ENCODE measurements at regions not wholly inside any gene's neighbourhood (a gene's known extent, or its start where the extent isn't known, plus 50 kb on each side); places are given as distances from the start of the nearest gene placed in this dataset.

DNA sequence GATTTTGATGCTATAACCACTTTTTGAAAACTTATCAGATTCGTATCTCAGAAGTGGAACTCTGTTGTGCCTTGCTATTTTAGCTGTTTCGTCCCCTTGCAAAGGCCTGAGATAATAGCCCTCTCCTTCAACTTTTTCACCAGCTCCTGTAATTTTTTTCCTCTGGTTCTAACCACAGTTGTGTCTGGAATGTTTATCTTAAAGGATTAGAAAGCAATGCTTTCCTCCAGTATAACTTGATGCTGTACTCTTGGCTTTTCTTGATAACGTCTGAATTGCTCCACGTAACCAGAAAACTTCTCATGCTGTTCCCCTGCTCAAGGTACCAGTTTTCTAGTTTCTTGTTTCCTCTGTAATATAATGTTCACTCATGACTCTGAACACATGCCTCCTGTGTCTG lies 209.4 kb downstream of the DTWD2 start:
- no peak for DNase-seq (ENCODE audit: low read depth)

DNA sequence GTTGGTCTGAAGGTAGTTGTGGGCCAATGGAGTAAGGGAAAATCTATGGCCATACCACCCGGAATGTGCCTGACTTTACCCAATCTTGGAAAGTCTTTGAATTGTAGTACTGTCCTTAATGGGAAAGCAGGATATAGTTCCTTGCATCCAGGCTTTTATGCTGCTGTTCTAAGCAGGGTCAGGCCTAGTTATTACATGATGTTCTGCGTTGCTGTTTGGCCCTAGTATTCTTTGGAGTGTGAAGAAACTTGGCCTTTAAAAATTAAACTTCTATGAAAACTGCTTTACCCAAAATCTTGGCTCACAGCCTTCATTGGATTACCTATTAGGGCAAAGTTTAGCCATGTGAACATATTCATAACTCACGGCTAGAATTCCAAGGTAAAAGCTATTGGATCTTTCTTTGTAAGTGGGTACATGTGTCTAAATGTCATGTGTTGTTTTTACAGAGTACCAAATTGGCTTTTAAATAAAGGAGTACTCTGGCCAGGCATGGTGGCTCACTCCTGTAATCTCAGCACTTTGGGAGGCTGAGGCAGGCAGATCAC lies 211.1 kb downstream of the DTWD2 start:
- no peak for DNase-seq (ENCODE audit: low read depth)

DNA sequence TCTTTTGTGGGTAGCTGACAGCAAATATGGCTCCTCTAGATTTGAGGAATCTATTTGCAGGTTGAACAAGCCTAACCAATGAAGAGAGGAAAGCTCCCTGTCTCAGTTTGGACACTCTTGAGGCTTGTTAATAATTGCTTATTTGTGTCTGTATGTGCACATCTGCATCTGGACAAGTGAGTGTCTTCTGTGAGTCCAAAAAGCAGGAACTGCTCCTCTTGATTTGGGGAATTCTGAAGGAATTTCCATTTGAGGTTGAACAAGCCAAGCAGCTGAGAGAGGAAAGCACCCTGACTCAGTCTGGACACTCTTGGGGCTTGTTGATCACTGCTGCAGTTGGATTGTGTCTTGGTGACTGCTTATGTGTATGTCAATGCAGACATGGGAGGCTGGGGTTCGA lies 211.6 kb downstream of the DTWD2 start:
- DNase-seq (ENCODE audit: low read depth) = no peak

DNA sequence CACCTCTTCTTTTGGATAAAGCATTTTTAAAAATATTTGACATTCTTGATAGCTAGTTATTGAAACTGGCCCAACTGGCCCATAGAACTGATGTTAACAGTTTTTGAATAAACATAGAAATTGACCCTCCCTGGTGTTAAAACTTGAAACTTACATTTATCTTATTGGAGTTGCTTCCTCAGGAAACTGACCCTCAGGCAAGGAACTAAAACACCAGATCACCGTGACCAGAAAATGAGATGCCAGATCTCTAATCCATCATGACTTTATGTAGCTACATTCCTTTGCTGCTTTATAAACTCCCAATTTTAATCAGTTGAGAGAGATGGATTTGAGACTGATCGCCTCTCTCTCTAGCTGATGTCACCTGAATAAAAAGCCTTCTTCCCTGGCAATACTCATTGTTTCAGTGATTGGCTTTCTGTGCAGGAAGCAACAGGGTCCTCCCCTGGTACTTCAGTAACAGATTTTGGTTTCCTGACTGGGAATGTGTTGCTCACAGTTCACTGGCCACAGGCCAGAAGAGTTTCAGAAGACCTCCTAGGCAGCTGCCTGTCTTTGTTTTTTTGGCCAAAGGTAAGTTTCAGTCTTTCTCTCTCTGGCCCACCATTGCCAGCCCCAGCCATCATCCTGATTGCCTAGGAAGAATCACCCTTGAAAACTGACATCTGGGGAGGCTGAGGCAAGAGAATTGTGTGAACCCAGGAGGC lies 212.4 kb downstream of the DTWD2 start:
- DNase-seq (ENCODE audit: low read depth) = no peak

DNA sequence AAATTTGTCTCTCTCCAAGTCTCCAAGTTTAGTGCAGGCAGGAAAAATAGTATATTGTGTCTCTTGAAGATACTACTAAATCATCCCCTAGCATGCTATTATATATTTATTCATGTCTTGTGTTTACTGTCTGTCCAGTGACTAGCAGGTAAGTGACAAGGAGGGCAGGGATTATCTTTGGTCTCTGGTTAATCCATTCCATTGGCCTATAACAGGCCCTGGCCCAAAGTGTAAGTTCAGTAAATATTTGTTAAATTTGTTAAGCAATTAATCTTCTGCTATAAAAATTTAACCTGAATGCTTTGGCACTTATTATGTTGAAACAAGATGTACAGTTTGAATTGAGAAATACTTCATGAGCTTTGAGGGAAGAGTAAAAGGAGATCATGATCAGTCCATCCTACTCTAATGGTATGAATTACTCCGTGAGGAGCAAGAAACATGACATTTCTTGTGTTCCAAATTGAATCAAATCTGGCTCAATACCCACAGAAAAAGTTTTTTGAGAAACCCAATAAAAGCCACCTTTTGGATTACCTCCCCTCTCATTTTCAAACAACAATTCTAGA lies 219.7 kb downstream of the DTWD2 start:
- DNase-seq (ENCODE audit: low read depth) = no peak

DNA sequence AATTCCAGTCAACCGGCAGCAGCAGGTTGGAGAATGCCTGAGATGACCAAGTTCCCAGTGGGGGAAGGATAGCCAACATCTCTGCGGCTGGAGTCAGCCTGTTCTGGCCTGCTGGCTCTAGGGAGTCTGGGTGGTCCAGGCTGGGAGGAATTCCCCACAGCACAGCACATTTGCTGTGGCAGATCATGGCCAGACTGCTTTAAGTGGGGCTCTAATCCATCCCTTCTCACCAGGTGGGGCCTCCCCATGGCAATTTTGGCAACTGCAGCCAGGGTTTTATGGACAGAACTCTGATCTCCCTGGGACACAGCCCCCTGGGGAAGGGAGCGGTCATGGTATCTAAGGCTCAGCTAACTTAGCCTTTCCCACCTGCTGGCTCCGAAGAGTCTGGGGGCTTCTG lies 226.1 kb downstream of the DTWD2 start:
- DNase-seq (ENCODE audit: low read depth) = no peak

DNA sequence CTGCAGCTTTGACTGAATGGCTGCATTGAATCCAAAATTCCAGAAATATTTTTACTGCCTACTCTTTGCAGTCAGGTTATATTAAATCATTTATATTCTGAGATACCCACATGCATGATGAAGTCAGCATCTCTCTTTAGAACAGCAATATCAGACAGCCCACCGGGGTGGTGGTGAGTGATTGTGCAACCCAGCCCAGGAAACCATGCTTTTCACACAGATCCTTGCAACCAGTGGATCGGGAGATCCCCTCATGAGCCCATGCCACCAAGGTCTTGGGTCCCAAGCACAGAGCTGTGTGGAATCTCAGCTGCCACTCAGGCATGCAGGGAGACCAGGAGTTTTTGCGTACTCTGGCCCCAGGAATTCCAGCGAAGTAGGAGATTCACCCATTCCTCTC lies 226.5 kb downstream of the DTWD2 start:
- DNase-seq (ENCODE audit: low read depth) = no peak

DNA sequence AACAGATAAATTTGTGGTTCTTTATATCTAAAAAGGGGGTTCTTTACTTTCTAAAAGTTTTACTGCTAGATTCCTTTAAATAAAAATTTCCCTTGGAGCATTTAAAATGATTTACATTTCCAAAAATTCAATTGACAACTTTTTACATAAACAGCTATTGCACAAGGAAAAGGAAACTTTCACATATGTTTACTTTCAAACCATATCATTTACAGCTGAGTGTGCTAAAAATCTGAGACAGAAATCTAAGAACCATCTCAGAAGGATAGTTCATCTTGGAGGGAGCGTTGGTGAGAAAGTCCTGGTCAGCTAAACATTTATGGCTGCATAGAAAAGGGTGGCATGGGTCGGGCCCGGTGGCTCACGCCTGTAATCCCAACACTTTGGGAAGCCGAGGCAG lies 235.4 kb downstream of the DTWD2 start:
- DNase-seq (ENCODE audit: low read depth) = no peak

DNA sequence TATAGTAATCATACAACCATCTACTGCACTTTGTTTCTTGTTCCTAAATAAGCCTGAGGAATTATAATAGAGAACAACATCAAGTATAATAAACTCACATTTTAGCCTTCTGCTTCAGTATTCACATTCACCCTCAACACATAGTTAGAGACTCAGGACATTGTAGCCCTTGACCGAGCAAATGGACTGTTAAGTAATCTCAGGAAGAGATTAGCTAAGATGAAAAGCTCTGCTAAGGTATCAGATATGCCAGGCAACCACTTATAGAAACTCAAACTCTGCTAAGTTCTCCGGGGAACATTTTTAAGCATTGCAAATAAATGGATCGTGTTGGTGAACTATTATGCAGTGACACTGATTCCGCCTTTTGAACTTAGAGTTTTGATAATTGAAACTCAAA lies 252.0 kb downstream of the DTWD2 start:
- DNase-seq (ENCODE audit: low read depth) = no peak

DNA sequence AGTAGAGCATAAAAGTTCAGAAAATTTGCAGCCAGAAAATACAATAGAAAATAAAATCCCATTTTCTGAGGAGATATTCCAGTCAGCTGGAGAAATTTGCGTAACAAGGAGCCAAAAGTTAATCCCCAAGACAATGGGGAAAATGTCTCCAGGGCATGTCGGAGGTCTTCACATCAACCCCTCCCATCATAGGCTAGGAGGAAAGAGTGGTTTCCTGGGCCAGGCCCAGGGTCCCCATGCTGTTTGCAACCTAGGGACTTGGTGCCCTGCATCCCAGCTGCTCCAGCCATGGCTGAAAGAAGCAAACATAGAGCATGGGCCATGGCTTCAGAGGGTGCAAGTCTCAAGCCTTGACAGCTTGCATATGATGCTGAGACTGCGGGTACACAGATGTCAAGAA lies 255.0 kb downstream of the DTWD2 start:
- no peak for DNase-seq (ENCODE audit: low read depth)

DNA sequence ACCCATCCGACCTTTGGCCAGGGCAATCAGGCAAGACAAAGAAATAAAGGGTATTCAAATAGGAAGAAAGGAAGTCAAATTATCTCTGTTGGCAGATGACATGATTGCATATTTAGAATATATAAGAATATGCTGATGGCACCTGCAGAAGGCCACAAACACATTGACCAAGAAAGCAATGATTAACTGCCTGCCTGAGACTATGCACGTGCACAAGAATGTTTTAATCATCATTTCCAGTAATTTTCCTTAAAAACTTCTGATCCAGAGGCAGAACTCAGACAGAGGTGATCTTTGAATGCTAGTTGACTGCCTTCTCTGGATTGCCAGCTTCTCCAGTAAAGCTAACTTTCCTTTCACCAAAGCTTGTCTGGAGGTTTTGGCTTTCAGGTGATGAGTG lies 260.2 kb downstream of the DTWD2 start:
- no peak for DNase-seq (ENCODE audit: low read depth)

DNA sequence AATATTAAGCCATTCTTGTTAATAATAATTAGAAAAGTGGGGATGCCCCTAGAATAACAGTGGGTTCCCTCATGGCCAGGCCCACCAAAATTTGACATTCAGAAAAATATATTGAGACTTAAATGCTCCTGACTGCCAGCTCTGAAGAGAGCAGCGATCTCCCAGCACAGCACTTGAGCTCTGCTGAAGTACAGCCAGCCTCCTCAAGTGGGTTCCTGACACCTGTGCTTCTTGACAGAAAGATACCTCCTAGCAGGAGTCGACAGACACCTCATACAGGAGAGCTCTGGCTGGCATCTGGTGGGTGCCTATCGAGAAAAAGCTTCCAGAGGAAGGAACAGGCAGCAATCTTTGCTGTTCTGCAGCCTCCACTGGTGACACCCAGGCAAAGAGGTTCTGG lies 261.5 kb downstream of the DTWD2 start:
- DNase-seq (ENCODE audit: low read depth) = no peak

DNA sequence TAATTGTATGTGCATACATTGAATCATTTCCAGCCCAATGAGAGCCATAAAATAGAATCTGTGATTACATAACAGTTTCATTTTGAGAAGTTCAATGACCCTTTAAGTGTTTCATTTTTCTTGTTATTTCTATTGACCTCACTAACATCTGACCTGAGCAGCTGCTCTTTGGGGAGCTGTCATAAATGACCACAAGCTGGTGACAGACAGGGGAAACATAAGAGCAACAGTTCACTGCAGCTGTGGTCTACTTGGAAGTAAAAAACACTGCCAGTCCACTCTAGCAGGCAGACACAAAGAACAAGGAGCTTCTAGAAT lies 265.4 kb downstream of the DTWD2 start:
- no peak for DNase-seq (ENCODE audit: low read depth)

DNA sequence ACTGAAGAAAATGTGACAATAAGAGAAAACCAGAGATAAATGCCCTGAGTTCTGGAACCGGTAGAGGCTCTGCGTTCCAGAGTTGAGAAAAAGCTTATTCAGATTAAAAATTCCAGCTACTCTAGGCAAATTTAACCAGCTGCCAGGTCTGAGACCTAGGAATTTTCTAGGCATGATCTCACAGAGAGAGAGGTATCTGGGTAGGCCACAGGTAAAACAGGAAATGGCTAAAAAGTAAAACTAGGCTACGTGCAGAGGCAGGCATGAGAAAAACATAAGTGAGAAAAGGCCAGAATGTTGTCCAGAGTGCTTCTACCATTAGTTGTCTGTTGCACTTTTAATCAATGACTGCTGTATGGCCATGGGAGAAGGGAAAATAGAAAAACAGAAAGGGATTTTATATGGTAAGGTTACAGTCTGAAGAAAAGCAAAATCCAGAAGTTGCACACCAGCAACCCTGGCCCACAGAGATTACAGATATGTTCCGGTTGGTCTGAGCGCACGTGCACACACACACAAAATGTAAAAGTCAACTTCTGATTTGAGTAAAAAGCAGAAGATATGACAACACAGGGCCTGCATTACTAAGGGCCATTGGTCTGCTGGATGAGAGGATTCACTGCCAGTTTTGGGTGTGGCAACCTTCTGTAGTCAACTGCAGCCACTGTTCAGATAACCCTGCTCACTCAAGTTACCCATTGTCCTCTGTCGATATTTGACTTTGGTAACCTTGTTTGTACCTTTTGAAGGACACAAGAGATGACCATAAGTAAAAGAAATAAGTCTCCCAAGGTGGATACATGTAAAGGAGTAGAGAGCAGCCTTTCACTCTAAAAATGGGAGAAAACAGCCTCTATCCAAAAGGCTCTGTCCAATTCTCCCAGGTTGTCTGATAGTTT lies 266.0 kb downstream of the DTWD2 start:
- DNase-seq (ENCODE audit: low read depth) = no peak

DNA sequence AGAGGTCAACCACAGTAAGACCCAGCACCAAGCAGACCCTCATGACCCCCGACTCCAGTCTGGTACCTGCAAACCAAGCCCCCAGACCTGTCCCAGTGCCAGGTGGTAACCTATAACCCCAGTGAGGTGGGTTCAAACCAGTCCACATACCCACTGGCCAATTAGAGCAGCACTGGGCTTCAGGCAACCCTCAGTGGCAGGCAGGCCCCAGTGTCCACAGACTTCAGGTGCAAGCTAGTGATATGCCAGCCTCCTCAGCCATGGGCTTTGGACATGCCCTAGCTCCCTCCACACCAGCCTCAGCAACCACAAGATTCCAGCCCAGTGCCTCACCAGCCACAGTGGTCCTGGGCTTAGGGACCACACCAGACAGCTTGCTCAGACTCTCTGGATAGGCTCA lies 276.6 kb downstream of the DTWD2 start:
- no peak for DNase-seq (ENCODE audit: low read depth)

DNA sequence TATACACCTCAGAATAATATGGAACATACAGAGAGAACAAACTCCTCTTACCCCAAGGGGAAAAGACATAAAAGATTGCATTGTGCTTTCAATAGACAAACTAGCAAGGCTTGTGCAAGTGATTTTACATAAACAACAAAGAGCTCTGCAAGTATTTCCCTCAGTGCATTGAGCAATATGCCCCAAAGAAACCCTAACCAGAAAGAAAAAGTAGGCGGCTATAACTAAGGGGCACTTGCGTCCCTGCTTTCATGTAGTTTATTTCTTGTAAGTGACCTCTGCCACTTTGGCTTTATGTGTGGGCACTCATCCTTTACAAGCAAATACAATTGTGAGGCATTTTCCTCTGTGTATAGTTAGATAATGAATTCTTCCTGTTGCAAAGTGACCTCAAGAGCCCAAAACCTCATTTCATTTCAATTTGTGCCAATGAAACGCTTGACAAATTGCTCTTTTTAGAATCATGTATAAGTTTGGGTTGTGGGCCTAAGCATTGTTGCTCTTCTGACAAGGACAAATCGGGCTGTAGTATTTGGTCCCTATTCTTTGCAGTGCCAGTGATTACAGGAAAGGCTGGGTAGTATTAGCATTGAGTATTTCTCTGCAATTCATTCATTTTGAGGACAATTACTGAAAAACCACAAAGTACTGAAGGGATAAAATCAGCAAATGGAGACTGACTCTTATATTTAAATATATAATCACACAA lies 282.2 kb downstream of the DTWD2 start:
- peak; percentile 55 for DNase-seq (ENCODE audit: low read depth)

DNA sequence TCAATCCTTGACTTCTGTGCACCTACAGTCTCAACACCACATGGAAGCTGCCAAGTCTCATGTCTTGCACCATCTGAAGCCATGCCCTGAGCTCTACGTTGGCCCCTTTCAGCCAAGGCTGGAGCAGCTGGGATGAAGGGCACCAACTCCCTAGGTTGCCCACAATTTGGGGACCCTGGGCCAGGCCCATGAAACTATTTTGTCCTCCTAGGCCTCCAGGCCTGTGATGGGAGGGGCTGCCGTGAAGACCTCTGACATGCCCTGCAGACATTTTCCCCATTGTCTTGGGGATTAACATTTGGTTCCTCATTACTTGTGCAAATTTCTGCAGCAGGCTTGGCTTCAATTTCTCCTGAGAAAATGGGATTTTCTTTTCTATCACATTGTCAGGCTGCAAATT lies 285.1 kb downstream of the DTWD2 start:
- no peak for DNase-seq (ENCODE audit: low read depth)

DNA sequence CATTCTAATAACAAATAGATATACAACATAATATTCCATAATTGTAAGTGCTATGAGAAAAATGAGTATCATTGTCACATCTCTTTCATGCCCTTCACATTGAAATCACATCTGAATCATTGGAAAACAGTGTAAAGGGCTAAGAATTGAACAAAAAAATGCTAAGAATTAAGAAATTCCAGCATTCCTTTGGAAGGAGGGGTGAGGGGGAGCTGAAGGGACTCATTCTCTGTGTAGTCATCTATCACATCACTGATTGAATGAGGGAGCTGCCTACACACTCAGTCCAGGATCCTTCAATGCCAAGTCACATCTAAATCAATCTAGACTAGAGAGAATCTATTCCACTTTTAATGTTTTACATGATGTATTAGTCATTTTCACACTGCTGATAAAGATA lies 286.6 kb downstream of the DTWD2 start:
- DNase-seq (ENCODE audit: low read depth) = peak; percentile 5

DNA sequence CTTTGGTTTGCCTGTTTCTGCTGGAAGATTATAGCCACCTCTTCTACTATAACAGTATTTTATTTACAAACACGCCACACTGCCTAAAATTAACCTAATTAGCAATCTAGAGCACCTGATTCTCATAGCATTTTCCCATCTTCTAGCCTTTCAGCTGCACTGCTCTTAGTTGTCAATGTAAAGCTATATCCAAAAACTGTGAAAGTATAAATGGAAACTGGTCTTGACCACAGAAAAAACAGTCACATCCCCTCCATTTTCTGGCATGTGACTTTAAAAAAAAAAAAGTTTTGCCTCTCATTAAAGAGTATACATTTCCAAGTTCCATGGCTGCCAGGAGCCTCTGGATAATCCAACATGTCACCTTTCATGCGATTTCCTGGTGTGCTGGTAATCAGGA lies 287.8 kb downstream of the DTWD2 start:
- no peak for DNase-seq (ENCODE audit: low read depth)

DNA sequence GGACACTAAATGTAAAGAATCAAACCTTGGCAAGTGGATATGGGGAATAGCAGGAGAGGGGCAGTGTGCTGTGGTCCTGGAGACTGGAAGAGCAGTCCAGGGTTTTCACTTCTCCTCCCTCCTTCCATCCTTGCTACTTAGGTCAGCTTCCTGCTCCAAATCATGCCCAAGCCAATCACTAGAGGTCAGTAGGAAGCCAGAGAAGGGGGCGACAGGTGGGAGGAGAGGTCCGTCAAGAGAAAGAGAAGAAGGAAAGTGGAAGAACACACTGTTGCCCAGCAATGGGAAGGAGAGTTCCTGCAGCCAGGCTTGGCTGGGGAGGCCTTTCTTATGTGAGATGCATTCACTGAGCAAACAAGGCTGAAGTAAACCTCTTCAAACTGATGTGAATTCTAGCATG lies 289.6 kb downstream of the DTWD2 start:
- DNase-seq (ENCODE audit: low read depth) = no peak

DNA sequence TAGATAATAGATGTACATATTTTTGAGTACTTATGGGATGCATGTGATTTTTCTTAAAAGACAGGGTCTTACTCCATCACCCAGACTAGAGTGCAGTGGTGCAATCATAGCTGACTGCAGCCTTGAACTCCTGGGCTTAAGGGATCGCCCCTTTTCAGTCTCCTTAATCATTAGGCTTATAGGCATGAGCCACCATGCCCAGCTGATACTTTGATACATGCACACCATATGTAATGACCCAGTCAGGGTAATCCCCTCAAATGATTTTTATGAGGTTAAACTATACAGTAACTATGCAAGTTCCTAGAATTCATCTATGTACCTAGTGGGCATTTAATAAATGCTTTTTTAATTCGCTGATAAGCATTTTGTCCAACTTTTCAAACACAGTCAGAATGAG lies 292.3 kb downstream of the DTWD2 start:
- DNase-seq (ENCODE audit: low read depth) = no peak

DNA sequence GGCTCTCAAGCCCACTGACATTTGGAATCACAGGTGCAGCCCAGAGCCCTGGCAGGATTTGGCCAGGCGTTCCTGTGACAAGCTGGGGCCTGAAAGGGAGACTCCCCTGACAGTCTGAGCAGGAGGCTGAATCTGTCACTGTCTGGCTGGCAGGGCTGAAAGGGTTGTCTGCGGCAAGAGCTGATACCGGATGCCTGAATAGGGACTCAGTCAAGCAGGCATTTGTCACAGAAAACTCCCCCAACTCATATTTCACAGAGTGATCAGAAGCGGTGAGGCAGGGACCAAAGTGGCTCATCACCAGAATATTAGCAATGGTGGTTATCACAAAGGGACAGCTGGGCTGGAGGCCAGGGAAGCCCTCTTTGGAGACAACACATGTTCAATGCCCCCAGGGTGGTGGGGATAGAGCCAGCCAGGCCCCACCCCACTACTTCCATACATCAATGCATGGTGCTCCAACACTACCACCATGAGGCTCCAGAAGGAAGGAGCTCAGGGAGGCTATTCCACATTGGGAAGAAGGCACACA lies 295.5 kb downstream of the DTWD2 start:
- DNase-seq (ENCODE audit: low read depth) = no peak

Data from fibroblast of gingiva (primary cell).